IPS-15b (cell line): ENCODE measurements at regions not wholly inside any gene's neighbourhood (a gene's known extent, or its start where the extent isn't known, plus 50 kb on each side); places are given as distances from the start of the nearest gene placed in this dataset.
"Not testable (repeated sequence)": the region's sequence is repeated elsewhere in the genome, so short reads cannot be mapped to it uniquely, and the experiment has no call there.

ENCODE experiments used
- H3K27me3 ChIP-seq: one replicate; pipeline ENCODE4 v1.6.1; 2013; ENCODE audit warnings: low read length; ENCODE audit not compliant: control insufficient read depth, insufficient read depth
- H3K36me3 ChIP-seq: one replicate; pipeline ENCODE4 v1.6.1; 2013; ENCODE audit warnings: low read length; ENCODE audit not compliant: control insufficient read depth, insufficient read depth
- H3K4me1 ChIP-seq: one replicate; pipeline ENCODE4 v1.6.1; 2013; ENCODE audit warnings: mild to moderate bottlenecking, low read length; ENCODE audit not compliant: control insufficient read depth, insufficient read depth
- H3K4me3 ChIP-seq: one replicate; pipeline ENCODE4 v1.5.1; 2013; ENCODE audit warnings: low read depth, low read length
- H3K9ac ChIP-seq: one replicate; pipeline ENCODE4 v1.6.1; 2013; ENCODE audit warnings: low read depth, mild to moderate bottlenecking, low read length
- H3K9me3 ChIP-seq: one replicate; pipeline ENCODE4 v1.6.1; 2013; ENCODE audit warnings: mild to moderate bottlenecking, low read length; ENCODE audit not compliant: control insufficient read depth, insufficient read depth

- Histone ChIP-seq H3K27me3 (no peaks in the 10 kb centered on the region), H3K4me3 (no peak overlapping the region), H3K9me3 (no peaks in the 10 kb centered on the region), H3K9ac (no peak overlapping the region), H3K4me1 (no peaks in the 10 kb centered on the region), H3K36me3 (no peaks in the 10 kb centered on the region)
Measured at GRCh38 chr3:25181096-25181495, 247.0 kb upstream of the RARB start.

- H3K4me1 ChIP-seq, result no peaks in the 10 kb centered on the region
- H3K36me3 ChIP-seq, result no peaks in the 10 kb centered on the region
- no peak overlapping the region for H3K9ac ChIP-seq
- no peaks in the 10 kb centered on the region for H3K27me3 ChIP-seq
- H3K4me3 ChIP-seq, result no peak overlapping the region
- H3K9me3 ChIP-seq, result no peaks in the 10 kb centered on the region
Measured at GRCh38 chr3:25182794-25183193, 245.3 kb upstream of the RARB start.

- no peak overlapping the region for H3K4me3 ChIP-seq
- no peaks in the 10 kb centered on the region for H3K9me3 ChIP-seq
- no peaks in the 10 kb centered on the region for H3K27me3 ChIP-seq
- no peaks in the 10 kb centered on the region for H3K4me1 ChIP-seq
- no peak overlapping the region for H3K9ac ChIP-seq
- H3K36me3 ChIP-seq, result no peaks in the 10 kb centered on the region
Measured at GRCh38 chr3:25184641-25185250, 243.3 kb upstream of the RARB start.

DNA sequence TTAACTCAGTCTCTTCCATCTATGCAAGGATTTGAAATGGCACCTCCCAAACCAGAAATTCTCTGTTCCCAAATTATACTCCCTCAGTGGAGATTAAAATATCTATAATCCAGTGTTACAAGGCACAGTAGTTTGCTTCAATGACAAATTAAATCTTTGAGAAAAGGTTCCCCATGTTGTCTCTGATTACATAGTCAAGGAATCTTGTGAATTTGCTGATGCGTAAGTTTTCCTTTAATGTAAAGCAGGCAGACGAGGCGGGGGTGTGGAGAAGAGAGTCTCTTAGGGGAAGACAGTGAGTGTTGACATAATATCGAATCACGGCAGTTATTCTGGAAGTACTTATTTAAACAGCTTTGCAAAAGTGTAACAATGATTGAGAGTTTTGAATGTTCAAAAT lies 236.4 kb upstream of the RARB start:
- H3K27me3 ChIP-seq, result no peaks in the 10 kb centered on the region
- H3K4me1 ChIP-seq, result no peaks in the 10 kb centered on the region
- H3K9me3 ChIP-seq, result no peaks in the 10 kb centered on the region
- no peak overlapping the region for H3K9ac ChIP-seq
- no peaks in the 10 kb centered on the region for H3K36me3 ChIP-seq
- H3K4me3 ChIP-seq, result no peak overlapping the region

- not testable (repeated sequence) for H3K4me1 ChIP-seq
Measured at GRCh38 chr3:25199567-25199966, 228.5 kb upstream of the RARB start.

DNA sequence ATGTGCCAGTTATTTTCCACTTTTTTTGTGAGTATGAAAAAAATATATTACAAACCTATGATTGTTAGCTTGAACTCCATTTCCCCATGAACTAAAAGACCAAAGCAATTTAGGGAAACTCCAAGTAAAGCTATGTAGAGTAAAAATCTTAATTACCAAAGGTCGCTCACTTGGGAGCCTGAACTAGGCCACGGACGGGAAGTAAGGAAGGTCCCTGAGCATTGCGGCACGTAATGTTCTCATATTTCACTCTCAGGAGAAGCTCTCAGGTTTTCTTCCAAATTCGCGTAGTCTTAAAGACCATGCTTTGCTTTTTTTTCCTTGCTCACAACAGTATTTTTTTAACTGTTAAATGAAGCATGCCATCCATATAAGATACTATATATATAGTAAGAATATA lies 215.3 kb upstream of the RARB start:
- Histone ChIP-seq H3K36me3 (no peaks in the 10 kb centered on the region), H3K9ac (no peak overlapping the region)

More at GRCh38 chr3:25199567-25199966, 228.5 kb upstream of the RARB start:
- H3K36me3 ChIP-seq, H3K9me3 ChIP-seq, H3K27me3 ChIP-seq, H3K9ac ChIP-seq, H3K4me3 ChIP-seq: not testable (repeated sequence)

GRCh38 chr3:25214034-25214433 lies 214.0 kb upstream of the RARB start:
- Histone ChIP-seq H3K4me1 (no peaks in the 10 kb centered on the region), H3K9me3 (no peaks in the 10 kb centered on the region), H3K4me3 (no peak overlapping the region), H3K36me3 (no peaks in the 10 kb centered on the region), H3K9ac (no peak overlapping the region), H3K27me3 (no peaks in the 10 kb centered on the region)

More for the DNA sequence above, 215.3 kb upstream of the RARB start:
- no peaks in the 10 kb centered on the region for H3K9me3 ChIP-seq
- H3K4me3 ChIP-seq, result no peak overlapping the region
- no peaks in the 10 kb centered on the region for H3K27me3 ChIP-seq
- H3K4me1 ChIP-seq, result no peaks in the 10 kb centered on the region

DNA sequence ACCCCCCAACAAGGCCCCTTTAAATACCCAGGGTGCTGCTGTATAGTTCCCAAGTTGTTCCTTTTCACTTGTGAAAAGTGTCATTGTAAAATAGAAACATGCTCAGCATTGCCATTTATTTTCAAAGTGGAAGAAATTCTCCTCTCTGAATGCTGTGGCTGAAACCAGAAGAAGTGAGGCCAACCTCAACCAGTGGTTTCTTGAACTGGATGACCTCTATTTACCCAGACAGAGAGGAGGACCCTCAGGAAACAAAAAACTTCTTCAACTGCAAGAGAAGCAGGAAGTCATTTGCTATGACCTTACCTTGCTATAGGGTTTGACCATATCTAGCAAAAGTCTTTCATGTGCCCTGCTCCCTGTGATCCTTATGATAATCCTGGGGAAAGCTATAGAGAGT lies 209.7 kb upstream of the RARB start:
- H3K4me1 ChIP-seq, result no peaks in the 10 kb centered on the region
- no peaks in the 10 kb centered on the region for H3K36me3 ChIP-seq
- H3K9me3 ChIP-seq, result no peaks in the 10 kb centered on the region
- H3K27me3 ChIP-seq, result no peaks in the 10 kb centered on the region
- H3K9ac ChIP-seq, result no peak overlapping the region
- no peak overlapping the region for H3K4me3 ChIP-seq

- Histone ChIP-seq H3K4me3 (no peak overlapping the region), H3K9me3 (no peaks in the 10 kb centered on the region), H3K36me3 (no peaks in the 10 kb centered on the region), H3K4me1 (peaks cover 5% of the 10 kb centered on the region), H3K27me3 (no peaks in the 10 kb centered on the region), H3K9ac (no peak overlapping the region)
Measured at GRCh38 chr3:25226747-25227146, 201.3 kb upstream of the RARB start.

DNA sequence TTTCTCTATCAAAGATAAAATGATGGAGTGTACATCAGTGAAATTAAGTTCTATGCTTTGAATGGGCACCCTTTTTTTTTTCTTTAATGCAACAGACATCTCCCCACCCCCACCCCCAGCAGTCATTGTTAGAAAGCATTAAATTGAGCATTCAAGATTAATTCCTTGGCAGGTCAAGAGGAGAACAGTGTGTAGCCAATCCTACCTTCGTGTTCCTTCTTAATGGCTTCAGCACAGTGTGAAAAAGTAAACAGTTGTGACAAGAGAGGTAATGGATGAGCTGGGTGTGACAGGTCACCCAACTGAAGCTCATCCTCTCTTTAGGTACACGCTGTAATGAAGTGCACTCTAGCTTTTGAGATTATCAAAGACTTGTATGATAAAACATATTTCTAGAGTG lies 198.5 kb upstream of the RARB start:
- no peak overlapping the region for H3K4me3 ChIP-seq
- peaks cover 5% of the 10 kb centered on the region for H3K4me1 ChIP-seq
- no peaks in the 10 kb centered on the region for H3K36me3 ChIP-seq
- H3K9ac ChIP-seq, result no peak overlapping the region
- no peaks in the 10 kb centered on the region for H3K9me3 ChIP-seq
- no peaks in the 10 kb centered on the region for H3K27me3 ChIP-seq

- Histone ChIP-seq H3K4me1 (peaks cover 5% of the 10 kb centered on the region), H3K4me3 (no peak overlapping the region)
Measured at GRCh38 chr3:25235031-25235430, 193.0 kb upstream of the RARB start.

DNA sequence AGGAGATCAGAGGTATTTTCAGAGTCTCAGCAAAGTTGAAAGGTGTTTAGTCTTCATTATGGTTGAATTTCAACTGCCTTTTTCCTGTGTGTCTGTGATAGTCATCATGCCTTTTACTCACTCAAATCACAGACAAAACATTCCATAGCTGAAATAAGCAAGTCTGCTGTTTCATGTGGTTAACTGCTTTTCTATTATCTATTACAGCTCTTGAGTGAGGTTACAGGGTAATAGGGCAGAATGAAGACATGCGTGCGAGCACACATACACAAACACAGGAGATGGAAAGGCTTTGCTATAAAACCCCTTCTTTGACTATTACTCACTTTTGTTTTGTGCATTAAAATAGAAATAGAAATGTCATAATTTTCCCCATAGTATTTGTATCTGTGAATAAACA lies 192.6 kb upstream of the RARB start:
- H3K9me3 ChIP-seq, result no peaks in the 10 kb centered on the region
- H3K36me3 ChIP-seq, result no peaks in the 10 kb centered on the region
- no peak overlapping the region for H3K4me3 ChIP-seq
- no peaks in the 10 kb centered on the region for H3K27me3 ChIP-seq
- H3K9ac ChIP-seq, result no peak overlapping the region
- H3K4me1 ChIP-seq, result peaks cover 5% of the 10 kb centered on the region

More at GRCh38 chr3:25235031-25235430, 193.0 kb upstream of the RARB start:
- H3K9me3 ChIP-seq, result no peaks in the 10 kb centered on the region
- H3K27me3 ChIP-seq, result no peaks in the 10 kb centered on the region
- no peaks in the 10 kb centered on the region for H3K36me3 ChIP-seq
- no peak overlapping the region for H3K9ac ChIP-seq
